GM21528 (cell line): ENCODE measurements at regions not wholly inside any gene's neighbourhood (a gene's known extent, or its start where the extent isn't known, plus 50 kb on each side); places are given as distances from the start of the nearest gene placed in this dataset.

ENCODE experiments used
- ATAC-seq: cut with Tn5 transposase; IDR thresholded peaks from one replicate; pipeline ENCODE4 v1.9.1; 2021; ENCODE audit warnings: mild to moderate bottlenecking, moderate library complexity; ENCODE audit not compliant: unreplicated experiment, low FRiP score

- no peak for ATAC-seq
These were observed 366.5 kb upstream of the POU3F3 start for GRCh38 chr2:104487366-104487765.

GRCh38 chr2:104493698-104494097, 360.2 kb upstream of the POU3F3 start:
- no peak for ATAC-seq

GRCh38 chr2:104501342-104501741, 352.6 kb upstream of the POU3F3 start:
- ATAC-seq, result no peak

- ATAC-seq, result no peak
These were observed 352.0 kb upstream of the POU3F3 start for GRCh38 chr2:104501929-104502328.

- ATAC-seq, result no peak
These were observed 351.0 kb upstream of the POU3F3 start for GRCh38 chr2:104502901-104503300.

GRCh38 chr2:104504331-104505073, 349.4 kb upstream of the POU3F3 start:
- ATAC-seq, result no peak

GRCh38 chr2:104518256-104518655, 335.7 kb upstream of the POU3F3 start:
- ATAC-seq, result no peak

- no peak for ATAC-seq
These were observed 332.7 kb upstream of the POU3F3 start for GRCh38 chr2:104521247-104521646.

- ATAC-seq, result no peak
These were observed 330.0 kb upstream of the POU3F3 start for GRCh38 chr2:104523921-104524320.

- ATAC-seq, result no peak
These were observed 325.8 kb upstream of the POU3F3 start for GRCh38 chr2:104528101-104528500.

GRCh38 chr2:104531122-104531521, 322.8 kb upstream of the POU3F3 start:
- no peak for ATAC-seq

- ATAC-seq, result no peak
These were observed 316.8 kb upstream of the POU3F3 start for GRCh38 chr2:104537116-104537515.

- no peak for ATAC-seq
These were observed 315.8 kb upstream of the POU3F3 start for GRCh38 chr2:104538077-104538476.

GRCh38 chr2:104539649-104540048, 314.3 kb upstream of the POU3F3 start:
- ATAC-seq, result no peak

GRCh38 chr2:104545055-104545454, 308.9 kb upstream of the POU3F3 start:
- no peak for ATAC-seq

GRCh38 chr2:104546537-104546936, 307.4 kb upstream of the POU3F3 start:
- ATAC-seq, result no peak

GRCh38 chr2:104547221-104547620, 306.7 kb upstream of the POU3F3 start:
- ATAC-seq, result no peak

- ATAC-seq, result no peak
These were observed 292.7 kb upstream of the POU3F3 start for GRCh38 chr2:104561251-104561650.

- no peak for ATAC-seq
These were observed 291.4 kb upstream of the POU3F3 start for GRCh38 chr2:104562537-104562936.

GRCh38 chr2:104563398-104563996, 290.4 kb upstream of the POU3F3 start:
- ATAC-seq, result no peak

GRCh38 chr2:104568247-104568646, 285.7 kb upstream of the POU3F3 start:
- no peak for ATAC-seq

GRCh38 chr2:104570259-104570658, 283.7 kb upstream of the POU3F3 start:
- no peak for ATAC-seq
